ENCODE measurements at regions not wholly inside any gene's neighbourhood (a gene's known extent, or its start where the extent isn't known, plus 50 kb on each side); places are given as distances from the start of the nearest gene placed in this dataset.

- no peak for TF ChIP-seq CTCF (IDR thresholded peaks at IDR 0.05)
- TF ChIP-seq POLR2AphosphoS5 (IDR thresholded peaks at IDR 0.05), result peak in 1 of 4 donors; percentile 30
- no peak for TF ChIP-seq EP300 (IDR thresholded peaks at IDR 0.05)
- no peak for TF ChIP-seq POLR2A (IDR thresholded peaks at IDR 0.05)
These were observed 212.9 kb upstream of the PDE10A start for GRCh38 chr6:165875946-165876345.
